ENCODE measurements at regions not wholly inside any gene's neighbourhood (a gene's known extent, or its start where the extent isn't known, plus 50 kb on each side); places are given as distances from the start of the nearest gene placed in this dataset.
"Not testable (repeated sequence)": the region's sequence is repeated elsewhere in the genome, so short reads cannot be mapped to it uniquely, and the experiment has no call there.

DNA sequence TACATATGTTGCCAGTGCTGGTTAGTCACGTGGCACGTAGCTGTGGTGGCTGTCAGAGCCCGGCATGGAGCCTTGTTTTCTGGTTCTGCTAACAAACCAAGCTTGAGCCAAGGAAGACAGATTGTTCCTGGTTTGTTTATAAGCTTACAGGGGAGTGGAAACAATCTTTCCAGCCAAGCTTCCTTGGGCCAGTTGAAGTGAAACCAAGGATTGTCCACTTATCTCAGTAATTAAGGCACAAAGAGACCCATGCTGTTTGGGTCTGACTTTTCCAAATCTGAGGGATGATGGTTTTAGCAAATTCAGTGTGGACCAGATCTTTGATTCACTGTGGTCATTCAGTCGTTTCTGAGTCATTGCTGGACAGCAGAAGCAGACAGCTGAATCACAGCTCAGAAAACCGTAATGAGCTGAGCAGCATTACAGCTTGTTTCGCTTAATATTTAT, 297.3 kb upstream of the COBL start:
- no peaks in the 10 kb centered on the region for H3K9me3 ChIP-seq
- H3K27ac ChIP-seq: no peak overlapping the region
- intact Hi-C loops (cut with DNase I): no loop called here
- H3K4me3 ChIP-seq: no peak overlapping the region
- TF ChIP-seq, protein P1, sequence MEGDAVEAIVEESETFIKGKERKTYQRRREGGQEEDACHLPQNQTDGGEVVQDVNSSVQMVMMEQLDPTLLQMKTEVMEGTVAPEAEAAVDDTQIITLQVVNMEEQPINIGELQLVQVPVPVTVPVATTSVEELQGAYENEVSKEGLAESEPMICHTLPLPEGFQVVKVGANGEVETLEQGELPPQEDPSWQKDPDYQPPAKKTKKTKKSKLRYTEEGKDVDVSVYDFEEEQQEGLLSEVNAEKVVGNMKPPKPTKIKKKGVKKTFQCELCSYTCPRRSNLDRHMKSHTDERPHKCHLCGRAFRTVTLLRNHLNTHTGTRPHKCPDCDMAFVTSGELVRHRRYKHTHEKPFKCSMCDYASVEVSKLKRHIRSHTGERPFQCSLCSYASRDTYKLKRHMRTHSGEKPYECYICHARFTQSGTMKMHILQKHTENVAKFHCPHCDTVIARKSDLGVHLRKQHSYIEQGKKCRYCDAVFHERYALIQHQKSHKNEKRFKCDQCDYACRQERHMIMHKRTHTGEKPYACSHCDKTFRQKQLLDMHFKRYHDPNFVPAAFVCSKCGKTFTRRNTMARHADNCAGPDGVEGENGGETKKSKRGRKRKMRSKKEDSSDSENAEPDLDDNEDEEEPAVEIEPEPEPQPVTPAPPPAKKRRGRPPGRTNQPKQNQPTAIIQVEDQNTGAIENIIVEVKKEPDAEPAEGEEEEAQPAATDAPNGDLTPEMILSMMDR (IDR thresholded peaks at IDR 0.05): no peak
- H3K4me1 ChIP-seq: peaks cover 3% of the 10 kb centered on the region
- no peak for DNase-seq
- no peak for ATAC-seq
- no peaks in the 10 kb centered on the region for H3K27me3 ChIP-seq
- H3K36me3 ChIP-seq: no peaks in the 10 kb centered on the region

DNA sequence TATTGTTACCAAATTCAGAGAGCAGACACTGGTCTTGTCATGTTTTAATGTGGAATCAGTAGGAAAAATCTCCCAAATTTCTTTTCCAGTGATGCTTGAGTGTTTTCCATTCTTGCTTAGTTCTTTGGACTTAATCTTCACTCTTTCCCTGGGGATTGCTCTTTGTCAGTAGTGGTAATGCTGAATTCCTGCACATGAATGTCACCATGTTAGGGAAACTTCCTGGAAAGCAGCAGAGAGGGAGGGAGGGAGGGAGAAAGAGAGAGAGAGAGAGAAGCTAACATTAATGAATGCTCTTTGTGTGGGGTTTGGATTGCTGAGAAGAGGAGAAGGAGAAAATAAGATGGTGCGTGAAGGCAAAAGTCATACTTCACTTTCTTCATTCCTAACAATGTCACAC, 295.3 kb upstream of the COBL start:
- no peak for DNase-seq
- TF ChIP-seq, protein P1 (IDR thresholded peaks at IDR 0.05): no peak
- intact Hi-C loops (cut with DNase I): no loop called here
- no peak overlapping the region for H3K27ac ChIP-seq
- H3K4me1 ChIP-seq: peaks cover 3% of the 10 kb centered on the region
- ATAC-seq: no peak
- no peaks in the 10 kb centered on the region for H3K9me3 ChIP-seq
- H3K27me3 ChIP-seq: no peaks in the 10 kb centered on the region
- H3K4me3 ChIP-seq: no peak overlapping the region
- no peaks in the 10 kb centered on the region for H3K36me3 ChIP-seq

DNA sequence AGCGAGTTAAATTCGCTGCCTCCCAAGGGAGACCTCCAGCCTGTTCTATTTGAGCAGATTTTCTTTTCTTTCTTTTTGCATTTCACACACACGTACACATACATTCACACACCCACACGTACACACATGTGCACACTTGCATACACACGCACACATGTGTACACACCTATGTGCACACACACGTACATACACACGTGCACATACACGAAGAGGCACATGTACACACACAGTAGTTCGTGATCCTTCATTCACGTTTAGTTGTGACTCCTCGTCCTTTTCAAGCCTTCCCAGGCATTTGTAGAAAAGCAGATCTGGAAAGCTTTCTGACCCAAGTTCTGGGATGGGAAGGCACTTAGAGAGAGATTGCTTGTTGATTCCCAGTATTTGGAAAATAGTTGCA, 290.8 kb upstream of the COBL start:
- DNase-seq (no peak), ATAC-seq (no peak)

DNA sequence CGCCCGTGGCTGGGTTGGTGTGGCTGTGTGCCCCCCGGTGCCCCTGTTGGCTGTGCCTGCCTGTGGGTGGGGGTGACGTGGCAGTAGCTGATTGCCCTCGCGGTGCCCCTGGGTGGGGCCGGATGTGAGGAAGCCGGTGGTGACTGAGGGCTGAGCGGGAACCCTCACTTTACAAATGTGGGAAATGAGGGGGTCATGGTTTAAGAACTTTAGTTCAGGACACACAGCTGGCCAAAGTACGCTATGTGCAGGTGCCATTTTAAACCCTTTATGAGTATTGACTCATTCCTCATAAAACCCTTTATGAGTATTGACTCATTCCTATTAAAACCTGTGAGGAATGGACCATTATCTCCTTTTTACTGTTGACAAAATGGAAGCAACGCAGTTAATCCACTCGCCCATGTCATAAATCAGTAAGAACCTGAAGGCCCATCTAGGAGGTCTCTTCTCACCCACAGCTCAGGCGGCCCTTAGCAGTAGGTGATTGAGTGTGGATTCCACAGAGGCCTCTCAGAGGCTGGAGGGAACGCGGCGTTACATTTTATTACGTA, 290.1 kb upstream of the COBL start:
- intact Hi-C loops (cut with DNase I): no loop called here
- no peak overlapping the region for H3K4me3 ChIP-seq
- no peak for DNase-seq
- H3K4me1 ChIP-seq: no peaks in the 10 kb centered on the region
- no peak overlapping the region for H3K27ac ChIP-seq
- H3K9me3 ChIP-seq: no peaks in the 10 kb centered on the region
- no peaks in the 10 kb centered on the region for H3K27me3 ChIP-seq
- TF ChIP-seq, protein P1 (IDR thresholded peaks at IDR 0.05): no peak
- H3K36me3 ChIP-seq: no peaks in the 10 kb centered on the region
- no peak for ATAC-seq

More for the DNA sequence above, 290.8 kb upstream of the COBL start:
- TF ChIP-seq, protein P1 (IDR thresholded peaks at IDR 0.05): no peak
- Histone ChIP-seq H3K4me1 (no peaks in the 10 kb centered on the region), H3K36me3 (no peaks in the 10 kb centered on the region), H3K4me3 (no peak overlapping the region), H3K27ac (no peak overlapping the region), H3K27me3 (no peaks in the 10 kb centered on the region), H3K9me3 (no peaks in the 10 kb centered on the region)
- intact Hi-C loops (cut with DNase I): no loop called here

DNA sequence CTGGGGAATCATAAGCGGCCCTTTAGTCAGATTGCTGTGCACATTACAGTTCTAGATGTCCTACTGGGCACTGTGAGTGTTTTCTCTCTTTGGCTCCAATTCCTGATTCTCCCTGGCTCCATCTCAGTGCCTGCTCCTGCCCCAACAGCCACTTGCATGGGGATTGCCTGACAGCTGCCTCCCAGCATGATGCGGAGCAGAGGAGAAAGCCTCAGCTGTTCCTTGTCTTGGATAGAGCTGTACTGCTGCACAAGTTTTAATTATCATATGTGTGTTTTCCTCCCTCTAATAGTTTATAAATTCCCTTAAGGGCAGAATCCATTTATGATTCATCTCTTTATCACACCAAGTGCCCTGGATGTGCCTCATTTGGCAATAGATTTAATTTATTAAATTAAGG, 285.8 kb upstream of the COBL start:
- no peaks in the 10 kb centered on the region for H3K27me3 ChIP-seq
- no peaks in the 10 kb centered on the region for H3K4me1 ChIP-seq
- no peak overlapping the region for H3K4me3 ChIP-seq
- H3K9me3 ChIP-seq: no peaks in the 10 kb centered on the region
- TF ChIP-seq, protein P1 (IDR thresholded peaks at IDR 0.05): no peak
- intact Hi-C loops (cut with DNase I): no loop called here
- DNase-seq: no peak
- ATAC-seq: no peak
- no peak overlapping the region for H3K27ac ChIP-seq
- H3K36me3 ChIP-seq: no peaks in the 10 kb centered on the region

DNA sequence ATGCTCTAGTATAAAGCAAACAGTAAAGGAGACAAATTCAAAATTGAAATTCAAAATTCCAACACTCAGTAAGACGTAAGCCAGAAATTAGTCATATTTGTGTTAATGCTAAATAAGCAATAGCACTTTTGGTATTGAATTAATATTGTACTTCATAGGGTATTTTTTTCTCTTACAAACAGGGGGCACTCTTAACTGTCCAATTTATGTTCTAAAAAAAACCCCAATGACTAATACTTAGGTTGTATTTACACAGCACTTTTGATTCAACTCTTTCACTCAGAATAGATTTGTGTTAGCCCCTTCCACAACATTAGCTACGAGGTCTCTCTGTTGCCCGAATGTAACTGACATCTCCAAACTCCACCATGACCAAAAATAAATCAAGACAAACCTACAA, 284.9 kb upstream of the COBL start:
- Histone ChIP-seq H3K4me3 (no peak overlapping the region), H3K4me1 (no peaks in the 10 kb centered on the region), H3K27me3 (no peaks in the 10 kb centered on the region), H3K36me3 (no peaks in the 10 kb centered on the region), H3K27ac (no peak overlapping the region), H3K9me3 (no peaks in the 10 kb centered on the region)
- no peak for ATAC-seq
- DNase-seq: no peak
- TF ChIP-seq, protein P1 (IDR thresholded peaks at IDR 0.05): no peak
- intact Hi-C loops (cut with DNase I): no loop called here

DNA sequence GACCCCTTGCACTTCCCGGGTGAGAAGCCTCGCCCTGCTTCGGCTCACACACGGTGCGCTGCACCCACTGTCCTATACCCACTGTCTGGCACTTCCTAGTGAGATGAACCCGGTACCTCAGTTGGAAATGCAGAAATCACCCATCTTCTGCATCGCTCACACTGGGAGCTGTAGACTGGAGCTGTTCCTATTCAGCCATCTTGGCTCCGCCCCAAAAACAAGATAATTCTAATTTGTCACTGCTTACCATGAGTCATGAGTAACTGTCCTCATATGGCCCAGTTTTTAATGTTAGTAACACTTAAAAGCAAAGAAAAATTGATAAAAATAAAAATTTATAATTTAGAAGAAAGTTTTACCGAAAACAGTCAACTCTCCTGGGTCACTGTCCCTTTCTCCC, 283.3 kb upstream of the COBL start:
- H3K27ac ChIP-seq; H3K9me3 ChIP-seq; intact Hi-C loops (cut with DNase I); H3K27me3 ChIP-seq; DNase-seq; H3K4me3 ChIP-seq; H3K36me3 ChIP-seq; H3K4me1 ChIP-seq; ATAC-seq: not testable (repeated sequence)
